ENCODE measurements at regions not wholly inside any gene's neighbourhood (a gene's known extent, or its start where the extent isn't known, plus 50 kb on each side); places are given as distances from the start of the nearest gene placed in this dataset.

GRCh38 chr1:157230500-157230899, 92.3 kb upstream of the ETV3 start:
- Mint-ChIP-seq H3K4me3 (no peak overlapping the region), H3K27ac (no peak overlapping the region), H3K4me1 (peaks cover 15% of the 10 kb centered on the region), H3K27me3 (ENCODE audit: insufficient read depth) (no peaks in the 10 kb centered on the region), H3K9me3 (peaks cover 9% of the 10 kb centered on the region), H3K36me3 (ENCODE audit: low read depth) (no peaks in the 10 kb centered on the region)
- TF ChIP-seq, protein P1, sequence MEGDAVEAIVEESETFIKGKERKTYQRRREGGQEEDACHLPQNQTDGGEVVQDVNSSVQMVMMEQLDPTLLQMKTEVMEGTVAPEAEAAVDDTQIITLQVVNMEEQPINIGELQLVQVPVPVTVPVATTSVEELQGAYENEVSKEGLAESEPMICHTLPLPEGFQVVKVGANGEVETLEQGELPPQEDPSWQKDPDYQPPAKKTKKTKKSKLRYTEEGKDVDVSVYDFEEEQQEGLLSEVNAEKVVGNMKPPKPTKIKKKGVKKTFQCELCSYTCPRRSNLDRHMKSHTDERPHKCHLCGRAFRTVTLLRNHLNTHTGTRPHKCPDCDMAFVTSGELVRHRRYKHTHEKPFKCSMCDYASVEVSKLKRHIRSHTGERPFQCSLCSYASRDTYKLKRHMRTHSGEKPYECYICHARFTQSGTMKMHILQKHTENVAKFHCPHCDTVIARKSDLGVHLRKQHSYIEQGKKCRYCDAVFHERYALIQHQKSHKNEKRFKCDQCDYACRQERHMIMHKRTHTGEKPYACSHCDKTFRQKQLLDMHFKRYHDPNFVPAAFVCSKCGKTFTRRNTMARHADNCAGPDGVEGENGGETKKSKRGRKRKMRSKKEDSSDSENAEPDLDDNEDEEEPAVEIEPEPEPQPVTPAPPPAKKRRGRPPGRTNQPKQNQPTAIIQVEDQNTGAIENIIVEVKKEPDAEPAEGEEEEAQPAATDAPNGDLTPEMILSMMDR (conservative IDR thresholded peaks at IDR 0.05), result no peak
- H3K36me3 ChIP-seq (ENCODE audit: control insufficient read depth, insufficient read depth, low read length), result no peaks in the 10 kb centered on the region
- no peak for DNase-seq
- WGBS, 2 experiments (ENCODE audit: insufficient coverage in 1 of 2, insufficient read length in 1 of 2), result 91 to 92% methylated on average over 4 of the region's 4 CpGs
- peaks cover 4% of the 10 kb centered on the region for H3K9me3 ChIP-seq (ENCODE audit: control insufficient read depth, low read length)
- H3K4me1 ChIP-seq (ENCODE audit: control insufficient read depth, insufficient read depth, low read length), result peaks cover 5% of the 10 kb centered on the region
- H3K27ac ChIP-seq (ENCODE audit: low read depth, low read length), result no peak overlapping the region
- no peaks in the 10 kb centered on the region for H3K27me3 ChIP-seq (ENCODE audit: control insufficient read depth, insufficient read depth, low read length, poor library complexity, severe bottlenecking)
- H3K9ac ChIP-seq (ENCODE audit: extremely low read depth, low read length, poor library complexity, severe bottlenecking), result no peak overlapping the region
- no peak overlapping the region for H3K4me3 ChIP-seq (ENCODE audit: low read length)

- H3K27me3 Mint-ChIP-seq (ENCODE audit: insufficient read depth), result peaks cover 4% of the 10 kb centered on the region
- H3K27me3 ChIP-seq (ENCODE audit: control insufficient read depth, insufficient read depth, low read length, poor library complexity, severe bottlenecking), result no peaks in the 10 kb centered on the region
- whole genome bisulfite sequencing, 2 experiments (ENCODE audit: insufficient coverage in 1 of 2, insufficient read length in 1 of 2), result 92 to 93% methylated on average over 5 of the region's 5 CpGs
- H3K4me1 ChIP-seq (ENCODE audit: control insufficient read depth, insufficient read depth, low read length), result no peaks in the 10 kb centered on the region
- peaks cover 16% of the 10 kb centered on the region for H3K9me3 Mint-ChIP-seq
- no peaks in the 10 kb centered on the region for H3K4me1 Mint-ChIP-seq
- TF ChIP-seq, protein P1 (conservative IDR thresholded peaks at IDR 0.05), result no peak
- H3K36me3 Mint-ChIP-seq (ENCODE audit: low read depth), result no peaks in the 10 kb centered on the region
- no peak overlapping the region for H3K9ac ChIP-seq (ENCODE audit: extremely low read depth, low read length, poor library complexity, severe bottlenecking)
- H3K4me3 Mint-ChIP-seq, result no peak overlapping the region
- peaks cover 13% of the 10 kb centered on the region for H3K9me3 ChIP-seq (ENCODE audit: control insufficient read depth, low read length)
- H3K36me3 ChIP-seq (ENCODE audit: control insufficient read depth, insufficient read depth, low read length), result no peaks in the 10 kb centered on the region
- no peak overlapping the region for H3K27ac ChIP-seq (ENCODE audit: low read depth, low read length)
- H3K4me3 ChIP-seq (ENCODE audit: low read length), result no peak overlapping the region
- no peak for DNase-seq
- H3K27ac Mint-ChIP-seq, result no peak overlapping the region
These were observed 89.5 kb upstream of the ETV3 start for GRCh38 chr1:157227700-157228099.

DNA sequence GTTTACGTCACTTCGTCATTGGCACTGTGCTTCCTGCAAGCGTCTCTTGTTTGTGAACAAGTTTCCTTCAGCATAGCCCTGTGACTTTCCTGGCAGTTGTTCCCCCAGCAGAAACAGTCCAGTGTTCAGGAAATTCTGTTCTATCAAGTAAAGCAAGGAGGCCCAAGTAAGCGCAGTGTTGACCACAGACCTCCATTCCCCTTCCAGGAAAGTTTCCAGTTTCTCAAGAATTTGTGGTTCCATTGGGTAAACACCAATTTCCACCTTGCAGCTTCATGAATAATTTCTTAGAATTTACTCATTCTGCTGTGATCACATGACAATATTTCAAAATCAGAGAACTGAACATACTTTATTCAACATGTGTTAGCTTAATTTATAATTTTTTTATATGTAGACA, 88.5 kb upstream of the ETV3 start:
- no peaks in the 10 kb centered on the region for H3K36me3 Mint-ChIP-seq (ENCODE audit: low read depth)
- H3K27me3 Mint-ChIP-seq (ENCODE audit: insufficient read depth), result peaks cover 4% of the 10 kb centered on the region
- DNase-seq, result no peak
- Histone ChIP-seq H3K9me3 (ENCODE audit: control insufficient read depth, low read length) (peaks cover 13% of the 10 kb centered on the region), H3K4me1 (ENCODE audit: control insufficient read depth, insufficient read depth, low read length) (no peaks in the 10 kb centered on the region), H3K36me3 (ENCODE audit: control insufficient read depth, insufficient read depth, low read length) (no peaks in the 10 kb centered on the region), H3K27ac (ENCODE audit: low read depth, low read length) (no peak overlapping the region), H3K27me3 (ENCODE audit: control insufficient read depth, insufficient read depth, low read length, poor library complexity, severe bottlenecking) (no peaks in the 10 kb centered on the region), H3K9ac (ENCODE audit: extremely low read depth, low read length, poor library complexity, severe bottlenecking) (no peak overlapping the region), H3K4me3 (ENCODE audit: low read length) (no peak overlapping the region)
- no peak overlapping the region for H3K27ac Mint-ChIP-seq
- H3K4me3 Mint-ChIP-seq, result no peak overlapping the region
- TF ChIP-seq, protein P1 (conservative IDR thresholded peaks at IDR 0.05), result no peak
- 87 to 100% methylated on average over 3 to 4 of the region's 4 CpGs for WGBS, 2 experiments (ENCODE audit: insufficient coverage in 1 of 2, insufficient read length in 1 of 2)
- H3K4me1 Mint-ChIP-seq, result no peaks in the 10 kb centered on the region
- peaks cover 16% of the 10 kb centered on the region for H3K9me3 Mint-ChIP-seq

Measured in endodermal cell (in vitro differentiated cells).